Liver (tissue), 3 donors: ENCODE measurements at regions not wholly inside any gene's neighbourhood (a gene's known extent, or its start where the extent isn't known, plus 50 kb on each side); places are given as distances from the start of the nearest gene placed in this dataset.

Experiments
- CTCF ChIP-seq: fragments of 150-350 bp; IDR thresholded peaks from 2 replicates; pipeline ENCODE4 v1.5.1; 2017; ENCODE audit warnings: improper control_type of control experiment, low read depth, low read length; ENCODE audit not compliant: missing input control
- NR2F2 ChIP-seq: IDR thresholded peaks from 2 replicates; pipeline ENCODE4 v1.6.1; 2016; ENCODE audit warnings: antibody characterized with exemption
- SP1 ChIP-seq: IDR thresholded peaks from 2 replicates; pipeline ENCODE4 v1.6.1; 2018; ENCODE audit warnings: antibody characterized with exemption, mild to moderate bottlenecking
- donor health status: healthy.
- donor health status: healthy.

GRCh38 chr1:198845851-198846250, 207.0 kb downstream of the PTPRC start:
- TF ChIP-seq CTCF (no peak), NR2F2 (no peak), SP1 (no peak)
